OCI-LY1 (cell line): ENCODE measurements at regions not wholly inside any gene's neighbourhood (a gene's known extent, or its start where the extent isn't known, plus 50 kb on each side); places are given as distances from the start of the nearest gene placed in this dataset.
"Not testable (repeated sequence)": the region's sequence is repeated elsewhere in the genome, so short reads cannot be mapped to it uniquely, and the experiment has no call there.

Source experiments
- H2AFZ ChIP-seq: fragments of 200-600 bp; sonication (generic), shearing (Covaris generic); 2 replicates; pipeline ENCODE4 v1.6.0; 2014; ENCODE audit warnings: antibody characterized with exemption, mild to moderate bottlenecking, low read length
- H3F3A ChIP-seq: fragments of 200-600 bp; sonication (generic), shearing (Covaris generic); 2 replicates; pipeline ENCODE4 v1.6.0; 2014; ENCODE audit warnings: mild to moderate bottlenecking, antibody characterized with exemption, low read length, moderate library complexity; ENCODE audit not compliant: insufficient read depth
- H3K27ac ChIP-seq: fragments of 200-600 bp; sonication (generic); 2 replicates; pipeline ENCODE4 v1.5.1; 2014; ENCODE audit warnings: low read length, mixed run types, mild to moderate bottlenecking, low read depth; ENCODE audit not compliant: poor library complexity, severe bottlenecking
- H3K27me3 ChIP-seq: fragments of 200-600 bp; sonication (generic); 2 replicates; pipeline ENCODE4 v1.6.0; 2014; ENCODE audit warnings: antibody characterized with exemption, mild to moderate bottlenecking, low read length, moderate library complexity; ENCODE audit not compliant: insufficient read depth
- H3K36me3 ChIP-seq: fragments of 200-600 bp; sonication (generic); 2 replicates; pipeline ENCODE4 v1.6.1; 2014; ENCODE audit warnings: mild to moderate bottlenecking, antibody characterized with exemption, low read length, moderate library complexity, mixed read lengths; ENCODE audit not compliant: insufficient read depth
- H3K4me1 ChIP-seq: fragments of 200-600 bp; sonication (generic); 2 replicates; pipeline ENCODE4 v1.5.1; 2014; ENCODE audit warnings: mild to moderate bottlenecking, low read length, moderate library complexity; ENCODE audit not compliant: insufficient read depth, severe bottlenecking
- H3K4me2 ChIP-seq: fragments of 200-600 bp; sonication (generic), shearing (Covaris generic); 2 replicates; pipeline ENCODE4 v1.6.1; 2014; ENCODE audit warnings: low read length
- H3K4me3 ChIP-seq: fragments of 200-600 bp; sonication (generic); 2 replicates; pipeline ENCODE4 v1.5.1; 2014; ENCODE audit warnings: low read length, low read depth, mild to moderate bottlenecking, mixed read lengths; ENCODE audit not compliant: poor library complexity, severe bottlenecking
- H3K79me2 ChIP-seq: fragments of 200-600 bp; shearing (Covaris generic); 2 replicates; pipeline ENCODE4 v1.6.1; 2016; ENCODE audit warnings: mixed run types, low read length, mixed read lengths; ENCODE audit not compliant: insufficient read depth
- H3K9ac ChIP-seq: fragments of 200-600 bp; sonication (generic), shearing (Covaris generic); 2 replicates; pipeline ENCODE4 v1.6.1; 2014; ENCODE audit warnings: mild to moderate bottlenecking, low read length, mixed read lengths
- H3K9me2 ChIP-seq: fragments of 200-600 bp; sonication (generic), shearing (Covaris generic); 2 replicates; pipeline ENCODE4 v1.6.1; 2014; ENCODE audit warnings: low read depth, mild to moderate bottlenecking, low read length, mixed read lengths
- H3K9me3 ChIP-seq: fragments of 200-600 bp; shearing (Covaris generic); 2 replicates; pipeline ENCODE4 v1.6.1; 2014; ENCODE audit warnings: low read length, mixed read lengths
- H4K20me1 ChIP-seq: fragments of 200-600 bp; sonication (generic), shearing (Covaris generic); 2 replicates; pipeline ENCODE4 v1.6.0; 2016; ENCODE audit warnings: mild to moderate bottlenecking, low read length; ENCODE audit not compliant: insufficient read depth
- CTCF ChIP-seq: fragments of 200-600 bp; sonication (generic), shearing (Covaris generic); IDR thresholded peaks from 2 replicates; pipeline ENCODE4 v1.5.1; 2017; ENCODE audit warnings: mild to moderate bottlenecking, antibody characterized with exemption, low read length, moderate library complexity, mixed read lengths
- EZH2 ChIP-seq: fragments of 200-600 bp; sonication (generic), shearing (Covaris generic); IDR thresholded peaks from 2 replicates; pipeline ENCODE4 v1.8.0; 2017; ENCODE audit warnings: borderline replicate concordance, mixed run types, mild to moderate bottlenecking, antibody characterized with exemption, low read length, moderate library complexity, mixed read lengths

- no peak overlapping the region for H3K27ac ChIP-seq
- no peaks in the 10 kb centered on the region for H3K27me3 ChIP-seq
- H2AFZ ChIP-seq, result no peak overlapping the region
- no peak overlapping the region for H3K9ac ChIP-seq
- H3K9me2 ChIP-seq, result no peaks in the 10 kb centered on the region
- H3K4me3 ChIP-seq, result no peak overlapping the region
- no peak overlapping the region for H3K4me2 ChIP-seq
- no peaks in the 10 kb centered on the region for H3K9me3 ChIP-seq
- TF ChIP-seq CTCF (no peak), EZH2 (no peak)
- H4K20me1 ChIP-seq, result no peaks in the 10 kb centered on the region
- no peaks in the 10 kb centered on the region for H3K36me3 ChIP-seq
- no peaks in the 10 kb centered on the region for H3K79me2 ChIP-seq
- H3F3A ChIP-seq, result no peaks in the 10 kb centered on the region
- H3K4me1 ChIP-seq, result no peaks in the 10 kb centered on the region
Measured at GRCh38 chr3:191922570-191922969, 461.6 kb downstream of the PYDC2 start.

GRCh38 chr3:191927183-191927817, 466.3 kb downstream of the PYDC2 start:
- H3K27me3 ChIP-seq, H4K20me1 ChIP-seq, H3K9ac ChIP-seq, H3K79me2 ChIP-seq, H3K36me3 ChIP-seq, H2AFZ ChIP-seq, H3K4me2 ChIP-seq, H3F3A ChIP-seq, H3K27ac ChIP-seq, H3K4me1 ChIP-seq, H3K4me3 ChIP-seq, H3K9me3 ChIP-seq, H3K9me2 ChIP-seq: not testable (repeated sequence)

- not testable (repeated sequence) for H3K9me3 ChIP-seq, H3K4me3 ChIP-seq, H3K79me2 ChIP-seq, H3K4me2 ChIP-seq, H2AFZ ChIP-seq, H3K27ac ChIP-seq, H3K27me3 ChIP-seq, H3K4me1 ChIP-seq, H3F3A ChIP-seq, H3K36me3 ChIP-seq, H3K9ac ChIP-seq, H4K20me1 ChIP-seq, H3K9me2 ChIP-seq
Measured at GRCh38 chr3:191927998-191928397, 467.0 kb downstream of the PYDC2 start.

GRCh38 chr3:191944835-191945234, 483.9 kb downstream of the PYDC2 start:
- H2AFZ ChIP-seq, result no peak overlapping the region
- H3K79me2 ChIP-seq, result no peaks in the 10 kb centered on the region
- no peaks in the 10 kb centered on the region for H3K9me3 ChIP-seq
- H4K20me1 ChIP-seq, result no peaks in the 10 kb centered on the region
- no peak overlapping the region for H3K4me3 ChIP-seq
- no peaks in the 10 kb centered on the region for H3K27me3 ChIP-seq
- no peaks in the 10 kb centered on the region for H3F3A ChIP-seq
- no peak for TF ChIP-seq CTCF
- no peak for TF ChIP-seq EZH2
- H3K4me1 ChIP-seq, result no peaks in the 10 kb centered on the region
- H3K4me2 ChIP-seq, result no peak overlapping the region
- no peak overlapping the region for H3K9ac ChIP-seq
- no peaks in the 10 kb centered on the region; the same call in 1 of the 2 replicates for H3K9me2 ChIP-seq
- H3K27ac ChIP-seq, result no peak overlapping the region
- no peaks in the 10 kb centered on the region for H3K36me3 ChIP-seq
